ENCODE measurements at regions not wholly inside any gene's neighbourhood (a gene's known extent, or its start where the extent isn't known, plus 50 kb on each side); places are given as distances from the start of the nearest gene placed in this dataset.

- H3K27me3 Mint-ChIP-seq (ENCODE audit: low read depth), result peaks cover 100% of the 10 kb centered on the region
These were observed 174.7 kb upstream of the GRB10 start for GRCh38 chr7:50957431-50957830.

GRCh38 chr7:50956522-50957155 lies 173.9 kb upstream of the GRB10 start:
- H3K27me3 Mint-ChIP-seq (ENCODE audit: low read depth), result peaks cover 99% of the 10 kb centered on the region
- H3K27ac Mint-ChIP-seq, result no peak overlapping the region
- ATAC-seq, result no peak
- TF ChIP-seq ZSCAN18 (CRISPR knock-in tag; IDR thresholded peaks at IDR 0.05) (no peak), E2F1 (CRISPR knock-in tag; IDR thresholded peaks at IDR 0.05) (no peak), MAX (CRISPR knock-in tag; IDR thresholded peaks at IDR 0.05) (no peak), GTF2I (CRISPR knock-in tag; conservative IDR thresholded peaks at IDR 0.05) (no peak), ZNF317 (CRISPR knock-in tag; IDR thresholded peaks at IDR 0.05; ENCODE audit: borderline replicate concordance, low read depth) (no peak)

More at GRCh38 chr7:50957431-50957830, 174.7 kb upstream of the GRB10 start:
- DNase-seq (ENCODE audit: low spot score) (no peak), ATAC-seq (peak; percentile 75)
- peaks cover 6% of the 10 kb centered on the region for H3K9me3 Mint-ChIP-seq
- peaks cover 15% of the 10 kb centered on the region for H3K36me3 Mint-ChIP-seq
- POLR2A ChIA-PET, result no interaction called here
- CTCF ChIA-PET, result interaction anchor here (0.8 to 1.7 kb wide), 2 partner anchors 24 to 865 kb away, joined by 3 to 4 read pairs; no protein-coding TSS in a partner anchor
- no peak overlapping the region for H3K27ac Mint-ChIP-seq
- H3K4me3 Mint-ChIP-seq, result no peak overlapping the region
- TF ChIP-seq TEAD4 (CRISPR knock-in tag; IDR thresholded peaks at IDR 0.05) (no peak), ZNF423 (CRISPR knock-in tag; IDR thresholded peaks at IDR 0.05) (no peak), FOXK1 (CRISPR knock-in tag; IDR thresholded peaks at IDR 0.05) (no peak), FOXP1 (CRISPR knock-in tag; IDR thresholded peaks at IDR 0.05; ENCODE audit: borderline replicate concordance) (no peak), CTCF (IDR thresholded peaks at IDR 0.05) (no peak), HMGA2 (CRISPR knock-in tag; IDR thresholded peaks at IDR 0.05) (no peak), SOX15 (CRISPR knock-in tag; IDR thresholded peaks at IDR 0.05) (no peak), SMAD4 (CRISPR knock-in tag; IDR thresholded peaks at IDR 0.05) (no peak), ZNF425 (CRISPR knock-in tag; conservative IDR thresholded peaks at IDR 0.05) (no peak), JUN (CRISPR knock-in tag; IDR thresholded peaks at IDR 0.05) (no peak), ZSCAN18 (CRISPR knock-in tag; IDR thresholded peaks at IDR 0.05) (no peak), RELA (CRISPR knock-in tag; IDR thresholded peaks at IDR 0.05; ENCODE audit: borderline replicate concordance) (no peak), NFE2L1 (CRISPR knock-in tag; IDR thresholded peaks at IDR 0.05) (no peak), ZNF121 (CRISPR knock-in tag; IDR thresholded peaks at IDR 0.05) (no peak), ZNF317 (CRISPR knock-in tag; IDR thresholded peaks at IDR 0.05; ENCODE audit: borderline replicate concordance, low read depth) (no peak), USF1 (CRISPR knock-in tag; IDR thresholded peaks at IDR 0.05) (no peak), EMX1 (CRISPR knock-in tag; IDR thresholded peaks at IDR 0.05) (no peak)
- H3K4me1 Mint-ChIP-seq, result peaks cover 46% of the 10 kb centered on the region

More at GRCh38 chr7:50956522-50957155, 173.9 kb upstream of the GRB10 start:
- POLR2A ChIA-PET, result no interaction called here
- CTCF ChIA-PET, result no interaction called here
- Mint-ChIP-seq H3K36me3 (peaks cover 15% of the 10 kb centered on the region), H3K9me3 (peaks cover 6% of the 10 kb centered on the region), H3K4me3 (no peak overlapping the region), H3K4me1 (peaks cover 42% of the 10 kb centered on the region)
- no peak for DNase-seq (ENCODE audit: low spot score)

Data from WTC11 (cell line).